Nucleus accumbens (tissue), 56 donors: ENCODE measurements at regions not wholly inside any gene's neighbourhood (a gene's known extent, or its start where the extent isn't known, plus 50 kb on each side); places are given as distances from the start of the nearest gene placed in this dataset.
"Not testable (repeated sequence)": the region's sequence is repeated elsewhere in the genome, so short reads cannot be mapped to it uniquely, and the experiment has no call there.

Experiments
- DNase-seq, 56 donors: peaks; one replicate each; lab custom pipeline; 2025; lab: John Stamatoyannopoulos, UW

- DNase-seq: no peak
Observed at GRCh38 chr14:54010981-54011380, 54.4 kb upstream of the BMP4 start.

GRCh38 chr14:54023027-54023426 is 66.4 kb upstream of the BMP4 start:
- DNase-seq: no peak

GRCh38 chr14:54025661-54026060 is 69.0 kb upstream of the BMP4 start:
- DNase-seq: no peak

- DNase-seq: no peak
Observed at GRCh38 chr14:54026671-54027070, 70.0 kb upstream of the BMP4 start.

GRCh38 chr14:54030996-54031395 is 74.4 kb upstream of the BMP4 start:
- DNase-seq: not testable (repeated sequence)

DNA sequence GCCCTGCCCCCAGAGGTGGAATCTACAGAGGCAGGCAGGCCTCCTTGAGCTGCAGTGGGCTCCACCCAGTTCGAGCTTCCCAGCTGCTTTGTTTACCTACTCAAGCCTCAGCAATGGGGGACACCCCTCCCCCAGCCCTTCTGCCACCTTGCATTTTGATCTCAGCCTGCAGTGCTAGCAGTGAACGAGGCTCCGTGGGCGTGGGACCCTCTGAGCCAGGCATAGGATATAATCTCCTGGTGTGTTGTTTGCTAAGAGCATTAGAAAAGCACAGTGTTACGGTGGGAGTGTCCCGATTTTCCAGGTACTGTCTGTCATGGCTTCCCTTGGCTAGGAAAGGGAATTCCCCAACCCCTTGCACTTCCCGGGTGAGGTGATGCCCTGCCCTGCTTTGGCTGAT is 76.7 kb upstream of the BMP4 start:
- not testable (repeated sequence) for DNase-seq

DNA sequence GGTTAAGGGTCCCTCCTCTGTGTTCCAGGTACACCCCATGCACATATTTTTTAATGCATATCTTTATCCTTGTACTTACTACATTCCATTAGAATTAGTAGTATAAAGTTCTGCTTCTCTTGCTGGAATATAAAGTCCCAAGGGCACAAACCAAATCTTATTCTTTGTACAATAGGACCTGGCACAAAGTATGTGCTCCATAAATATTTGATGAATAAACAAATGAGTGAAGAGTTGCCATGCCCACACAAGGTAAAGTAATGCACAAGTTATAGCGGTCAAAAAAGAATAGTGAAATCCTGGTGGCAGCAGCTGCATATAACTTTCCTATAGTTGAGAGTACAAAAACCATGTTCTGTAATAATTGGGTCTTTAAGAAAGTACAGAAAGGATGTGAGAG is 82.1 kb upstream of the BMP4 start:
- no peak for DNase-seq

DNA sequence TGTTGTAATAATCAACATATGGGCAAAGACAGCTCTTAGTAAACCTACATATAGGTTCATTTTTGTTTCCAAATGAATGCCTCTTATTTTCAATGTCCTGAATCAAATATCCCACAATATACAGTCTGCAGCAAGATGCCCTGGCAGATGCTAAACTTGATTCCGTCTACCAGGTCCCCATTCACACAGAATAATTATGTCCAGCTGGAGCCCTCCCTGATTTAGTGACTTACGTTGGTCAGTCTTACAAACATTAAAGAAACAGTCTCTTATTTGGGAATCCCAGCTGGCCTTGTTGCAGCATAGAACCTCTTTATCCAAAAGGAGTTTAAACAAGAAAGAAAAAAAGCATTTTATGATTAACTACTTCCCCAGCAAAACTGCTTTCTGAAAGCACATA is 82.7 kb upstream of the BMP4 start:
- DNase-seq: no peak

- no peak for DNase-seq
Observed at GRCh38 chr14:54040846-54041245, 84.2 kb upstream of the BMP4 start.

- DNase-seq: no peak
Observed at GRCh38 chr14:54046250-54046649, 89.6 kb upstream of the BMP4 start.

DNA sequence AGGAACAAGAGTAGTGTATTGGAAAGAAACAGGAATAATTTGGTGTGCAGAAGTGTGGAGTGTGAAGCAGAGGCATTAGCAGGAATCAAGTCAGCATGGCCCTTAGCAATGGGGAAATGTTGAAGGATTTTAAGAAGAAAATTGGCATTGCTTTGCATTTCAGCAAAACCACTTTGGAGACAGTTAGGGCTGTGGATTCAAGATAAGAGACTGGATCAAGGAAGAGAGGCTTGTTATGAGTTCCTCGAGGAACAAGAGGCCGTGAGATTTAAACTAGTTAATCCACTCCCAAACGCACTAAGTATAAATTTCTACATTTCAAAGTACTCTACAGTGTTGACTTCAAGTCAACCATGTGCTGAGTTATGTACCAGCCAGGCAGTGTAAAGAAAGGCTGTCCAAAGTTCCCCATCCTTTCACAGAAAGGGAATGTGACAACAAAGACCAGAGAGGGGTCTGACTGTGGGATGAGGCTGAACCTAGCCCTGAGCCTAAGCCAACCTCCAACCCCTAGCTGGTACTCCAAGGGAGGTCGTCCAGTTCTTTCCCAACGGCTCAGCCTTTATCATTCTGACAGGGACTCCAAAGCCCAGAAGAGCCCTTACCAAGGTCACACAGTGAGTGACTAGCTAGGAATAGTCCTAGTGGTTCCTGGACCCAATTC is 91.2 kb upstream of the BMP4 start:
- no peak for DNase-seq

DNA sequence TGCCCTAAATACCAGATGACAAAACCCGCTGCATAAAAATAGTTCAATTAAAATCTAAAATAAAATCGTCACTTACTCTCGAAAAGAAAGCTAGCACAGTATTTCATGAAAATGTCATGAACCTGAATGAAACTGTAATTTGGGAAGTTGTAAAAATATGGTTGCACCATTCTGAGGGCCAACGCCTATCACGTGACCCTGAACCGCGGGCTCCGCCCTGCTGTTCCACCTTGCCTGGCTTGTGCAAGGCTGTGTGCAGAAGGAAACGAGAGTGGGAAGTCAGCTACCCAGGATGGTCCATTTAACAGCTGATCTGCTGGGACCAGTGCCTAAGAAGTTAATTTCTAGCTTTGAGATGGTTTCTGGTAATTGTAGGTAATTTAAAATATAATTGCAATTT is 91.7 kb upstream of the BMP4 start:
- DNase-seq: no peak

DNA sequence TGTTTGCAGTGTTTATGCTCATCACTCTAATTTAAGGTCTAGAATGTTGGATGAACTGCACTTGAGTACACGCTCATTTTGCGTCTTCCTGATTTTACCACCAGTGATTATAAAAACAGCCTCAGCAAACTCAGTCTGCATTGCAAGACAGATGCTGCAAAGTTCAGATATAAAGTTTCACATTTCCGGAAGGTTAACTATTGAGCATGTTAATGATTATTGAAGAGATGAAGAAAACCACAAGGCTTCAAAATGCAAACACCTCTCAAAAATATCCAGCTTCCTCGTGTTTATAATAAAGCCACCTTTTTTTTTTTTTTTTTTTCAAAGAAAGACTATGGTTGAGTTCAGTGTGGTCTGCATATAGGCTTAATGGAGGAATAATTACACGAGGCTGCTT is 92.1 kb upstream of the BMP4 start:
- DNase-seq: no peak

GRCh38 chr14:54050759-54051158 is 94.1 kb upstream of the BMP4 start:
- DNase-seq: no peak

DNA sequence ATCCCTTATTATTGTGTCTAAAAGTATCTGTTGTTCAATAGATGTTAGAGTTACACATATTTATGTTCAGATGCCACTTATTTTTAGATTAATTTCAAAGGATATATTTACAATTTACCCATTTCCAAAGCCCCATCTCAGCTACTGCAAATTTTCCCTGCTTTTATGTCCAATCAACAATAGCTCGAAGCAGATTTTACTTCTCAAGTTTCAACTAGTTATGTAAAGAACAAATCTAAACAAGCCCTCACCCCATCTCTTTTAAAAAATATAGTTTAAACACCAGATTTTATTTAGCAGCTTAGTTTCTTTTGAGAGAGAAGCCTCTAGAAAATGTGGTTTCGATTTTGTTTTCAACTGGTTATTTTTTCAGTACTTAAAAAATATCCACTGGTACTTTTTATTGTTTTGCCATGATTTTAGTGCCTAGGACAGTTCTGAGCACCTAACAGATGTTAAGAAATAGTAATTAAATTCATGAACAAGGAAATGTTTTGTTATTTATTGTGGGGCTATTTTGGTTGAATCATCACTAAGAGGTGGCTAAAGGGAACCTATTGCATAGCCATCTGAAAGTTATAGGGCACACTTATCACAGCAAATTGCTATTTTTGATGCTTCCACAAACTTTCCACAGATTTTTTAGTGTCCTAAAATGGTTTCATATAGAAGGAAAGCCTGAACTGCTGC is 96.2 kb upstream of the BMP4 start:
- no peak for DNase-seq

- no peak for DNase-seq
Observed at GRCh38 chr14:54053386-54053745, 96.7 kb upstream of the BMP4 start.

DNA sequence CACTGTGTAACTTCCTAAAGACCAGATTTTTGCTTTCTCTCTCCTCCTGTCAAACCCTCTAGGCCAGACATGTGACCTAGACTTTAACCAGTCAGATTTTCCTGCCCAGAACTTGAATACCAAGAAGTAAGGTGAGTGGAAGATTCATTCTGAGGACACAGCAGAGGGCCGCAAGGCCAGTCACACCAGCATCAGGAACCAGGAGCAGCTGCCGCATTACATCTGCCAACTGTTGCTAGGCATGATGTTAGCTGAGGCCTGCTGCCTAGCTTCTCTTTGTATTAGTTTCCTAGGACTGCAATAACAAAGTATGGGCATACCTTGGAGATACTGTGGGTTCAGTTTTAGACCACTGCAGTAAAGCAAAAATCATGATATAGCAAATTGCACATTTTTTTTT is 101.9 kb upstream of the BMP4 start:
- DNase-seq: no peak

GRCh38 chr14:54083549-54084239 is 127.1 kb upstream of the BMP4 start:
- DNase-seq: no peak

GRCh38 chr14:54085232-54085761 is 128.7 kb upstream of the BMP4 start:
- DNase-seq: no peak

DNA sequence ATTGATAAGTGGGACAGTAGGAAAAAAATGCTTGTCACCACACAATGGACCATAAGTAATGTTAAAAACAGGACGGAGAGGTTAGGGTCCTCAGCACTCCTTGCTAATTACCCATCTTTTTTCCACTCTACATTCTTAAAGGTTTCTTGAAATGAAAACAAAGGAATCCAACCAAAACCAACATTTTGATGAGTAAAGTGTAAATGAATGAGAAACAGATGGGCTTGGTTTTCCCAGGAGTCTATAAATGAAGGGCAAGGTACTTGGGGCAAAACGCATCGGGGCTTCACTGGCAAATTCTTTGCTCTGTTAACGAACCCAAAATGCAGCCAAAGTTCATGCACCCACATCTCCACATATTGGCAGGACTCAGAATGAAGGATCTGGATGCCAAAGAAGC is 129.2 kb upstream of the BMP4 start:
- DNase-seq: no peak

GRCh38 chr14:54086767-54087166 is 130.1 kb upstream of the BMP4 start:
- DNase-seq: no peak

DNA sequence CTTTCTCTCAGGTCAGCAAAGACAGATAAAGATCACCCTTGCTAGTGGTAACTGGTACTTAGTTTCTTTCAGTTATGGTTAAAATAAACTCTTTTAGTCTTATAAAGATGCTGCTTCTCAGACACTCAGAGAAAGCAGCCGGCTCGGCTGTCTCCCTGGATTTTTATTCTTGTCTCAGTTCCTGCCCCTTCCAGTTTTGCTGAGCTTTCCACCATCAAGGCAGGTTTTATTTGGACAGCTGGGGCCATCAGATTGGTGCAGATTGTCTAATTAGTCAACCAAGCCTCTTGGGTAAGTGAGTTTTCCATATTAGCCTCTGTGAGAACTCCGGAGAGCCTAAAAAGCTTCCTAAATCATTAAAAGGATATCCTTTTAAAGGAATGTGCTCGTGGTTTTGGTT is 130.8 kb upstream of the BMP4 start:
- no peak for DNase-seq
